Retinal pigment epithelial cell (primary cell): ENCODE measurements at regions not wholly inside any gene's neighbourhood (a gene's known extent, or its start where the extent isn't known, plus 50 kb on each side); places are given as distances from the start of the nearest gene placed in this dataset.

Experiments
- DNase-seq: peaks from one replicate; pipeline ENCODE4 v3.0.0-alpha.2; 2010; ENCODE audit warnings: low read depth
- H3K4me3 ChIP-seq: 2 replicates; pipeline ENCODE4 v1.5.1; 2011; ENCODE audit warnings: mild to moderate bottlenecking, low read length, control low read depth, moderate library complexity
- CTCF ChIP-seq: conservative IDR thresholded peaks from 2 replicates; pipeline ENCODE4 v1.5.1; 2011; ENCODE audit warnings: low read depth, low read length, control low read depth, inconsistent platforms

- no peak overlapping the region for H3K4me3 ChIP-seq
- TF ChIP-seq CTCF = no peak
- no peak for DNase-seq
These were observed 203.5 kb upstream of the PMEPA1 start for GRCh38 chr20:57913156-57913930.

- no peak for DNase-seq
- no peak for TF ChIP-seq CTCF
- H3K4me3 ChIP-seq = no peak overlapping the region
These were observed 202.4 kb upstream of the PMEPA1 start for GRCh38 chr20:57912227-57912582.

- DNase-seq = no peak
- no peak for TF ChIP-seq CTCF
- H3K4me3 ChIP-seq = no peak overlapping the region
These were observed 201.9 kb upstream of the PMEPA1 start for GRCh38 chr20:57911512-57912226.

GRCh38 chr20:57910716-57911115 lies 200.9 kb upstream of the PMEPA1 start:
- TF ChIP-seq CTCF = no peak
- no peak overlapping the region for H3K4me3 ChIP-seq
- no peak for DNase-seq

- no peak for DNase-seq
- no peak for TF ChIP-seq CTCF
- H3K4me3 ChIP-seq = no peak overlapping the region
These were observed 200.0 kb upstream of the PMEPA1 start for GRCh38 chr20:57909763-57910331.

GRCh38 chr20:57908704-57909630 lies 199.2 kb upstream of the PMEPA1 start:
- no peak for TF ChIP-seq CTCF
- DNase-seq = no peak
- no peak overlapping the region for H3K4me3 ChIP-seq
